ENCODE measurements at regions not wholly inside any gene's neighbourhood (a gene's known extent, or its start where the extent isn't known, plus 50 kb on each side); places are given as distances from the start of the nearest gene placed in this dataset.

DNA sequence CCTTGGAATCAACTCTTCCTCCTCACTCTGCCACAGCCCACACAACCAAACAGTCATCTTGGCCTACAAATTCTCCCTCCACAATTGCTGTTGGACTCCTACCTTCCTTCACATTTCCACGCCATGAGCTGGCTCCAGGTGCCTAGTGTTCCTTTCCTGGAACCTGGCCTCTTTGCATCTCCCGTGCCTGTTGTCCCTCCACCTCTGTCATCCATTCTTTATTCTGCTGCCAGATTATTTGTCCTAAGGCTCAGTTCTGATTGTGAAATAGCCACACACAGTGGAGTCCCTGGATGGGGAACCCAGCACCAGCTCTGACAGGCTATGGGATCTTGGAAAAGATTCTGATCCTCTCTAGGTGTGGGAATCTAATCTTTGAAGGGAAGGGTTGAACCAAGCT is 109.1 kb upstream of the ANKH start:
- Mint-ChIP-seq H3K27ac (no peak overlapping the region), H3K27me3 (ENCODE audit: low read depth) (no peaks in the 10 kb centered on the region), H3K9me3 (peaks cover 13% of the 10 kb centered on the region), H3K4me3 (no peak overlapping the region), H3K36me3 (ENCODE audit: low read depth) (no peaks in the 10 kb centered on the region), H3K4me1 (ENCODE audit: low read depth) (peaks cover 21% of the 10 kb centered on the region)
- no peak for DNase-seq (ENCODE audit: low spot score)

DNA sequence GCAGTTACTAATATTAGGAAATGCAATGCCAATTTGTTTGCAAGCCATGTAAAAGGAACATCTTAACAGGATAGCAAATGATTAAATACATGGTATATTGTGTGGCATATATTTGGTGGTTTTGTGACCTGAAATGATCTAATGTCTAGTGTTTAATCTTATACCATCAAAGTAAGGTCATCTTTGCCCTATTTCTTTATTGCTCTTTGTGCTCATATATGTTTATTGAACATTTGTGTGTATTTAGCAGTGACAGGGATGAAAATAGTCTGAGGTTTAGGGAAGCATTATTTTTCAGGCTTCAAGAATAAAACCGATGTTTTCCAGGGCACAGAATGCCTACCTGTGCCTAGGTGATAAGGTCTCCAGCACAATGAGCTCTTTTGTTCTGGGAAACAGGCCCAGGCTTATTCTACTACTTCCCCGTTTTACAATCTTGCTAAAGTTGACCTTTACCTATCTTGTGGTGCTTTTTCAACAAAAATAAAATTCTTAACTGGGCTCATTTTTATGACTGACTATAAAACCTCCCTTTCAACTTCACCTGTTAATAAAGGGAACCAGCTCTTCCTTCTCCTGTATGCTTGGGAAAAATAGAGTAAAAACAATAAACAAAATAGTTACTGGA is 105.6 kb upstream of the ANKH start:
- Mint-ChIP-seq H3K9me3 (peaks cover 13% of the 10 kb centered on the region), H3K27ac (no peak overlapping the region), H3K4me1 (ENCODE audit: low read depth) (no peaks in the 10 kb centered on the region), H3K4me3 (no peak overlapping the region), H3K27me3 (ENCODE audit: low read depth) (peaks cover 2% of the 10 kb centered on the region), H3K36me3 (ENCODE audit: low read depth) (no peaks in the 10 kb centered on the region)
- DNase-seq (ENCODE audit: low spot score): no peak

DNA sequence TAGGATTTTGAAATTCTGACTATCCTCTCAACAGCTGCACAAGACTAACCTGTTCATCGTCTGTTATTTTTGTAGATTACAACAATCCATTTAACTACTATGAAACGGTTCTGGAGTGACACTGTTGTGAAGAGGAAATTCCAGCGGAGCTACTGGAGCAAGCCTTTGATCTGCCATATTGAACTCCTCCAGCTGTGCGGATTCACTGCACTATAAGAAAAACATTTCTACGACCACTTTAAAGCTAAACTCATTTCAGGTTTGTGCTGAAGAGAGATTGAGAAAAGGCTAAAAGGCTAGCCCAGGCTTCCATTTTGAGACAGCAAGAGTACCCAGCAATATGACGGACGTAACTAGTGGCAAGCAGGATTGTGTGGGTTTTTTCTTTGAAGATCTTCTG is 104.9 kb upstream of the ANKH start:
- peaks cover 2% of the 10 kb centered on the region for H3K27me3 Mint-ChIP-seq (ENCODE audit: low read depth)
- no peak for DNase-seq (ENCODE audit: low spot score)
- H3K36me3 Mint-ChIP-seq (ENCODE audit: low read depth): no peaks in the 10 kb centered on the region
- H3K4me1 Mint-ChIP-seq (ENCODE audit: low read depth): no peaks in the 10 kb centered on the region
- H3K27ac Mint-ChIP-seq: no peak overlapping the region
- no peak overlapping the region for H3K4me3 Mint-ChIP-seq
- peaks cover 9% of the 10 kb centered on the region for H3K9me3 Mint-ChIP-seq

DNA sequence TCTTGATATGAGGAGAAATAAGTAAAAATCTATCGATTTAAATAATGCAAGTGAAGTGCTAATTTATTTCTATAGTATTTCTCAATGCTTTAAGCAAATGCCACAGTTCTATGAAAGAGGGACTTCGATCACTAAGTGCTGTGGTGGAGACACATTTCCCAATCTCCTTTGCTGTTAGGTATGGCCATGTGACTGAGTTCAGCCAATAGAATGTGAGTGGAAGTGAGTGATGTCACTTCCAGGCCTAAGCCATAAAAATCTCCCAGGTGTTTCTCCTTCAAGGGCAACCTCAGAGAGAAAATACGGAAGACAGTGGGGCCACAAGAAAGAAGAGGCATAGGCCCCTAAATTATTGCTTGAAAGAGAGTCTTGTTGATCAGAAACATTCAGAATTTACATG is 100.3 kb upstream of the ANKH start:
- Mint-ChIP-seq H3K27me3 (ENCODE audit: low read depth) (peaks cover 4% of the 10 kb centered on the region), H3K27ac (no peak overlapping the region), H3K4me1 (ENCODE audit: low read depth) (no peaks in the 10 kb centered on the region), H3K4me3 (no peak overlapping the region), H3K36me3 (ENCODE audit: low read depth) (no peaks in the 10 kb centered on the region), H3K9me3 (no peaks in the 10 kb centered on the region)
- DNase-seq (ENCODE audit: low spot score): no peak

DNA sequence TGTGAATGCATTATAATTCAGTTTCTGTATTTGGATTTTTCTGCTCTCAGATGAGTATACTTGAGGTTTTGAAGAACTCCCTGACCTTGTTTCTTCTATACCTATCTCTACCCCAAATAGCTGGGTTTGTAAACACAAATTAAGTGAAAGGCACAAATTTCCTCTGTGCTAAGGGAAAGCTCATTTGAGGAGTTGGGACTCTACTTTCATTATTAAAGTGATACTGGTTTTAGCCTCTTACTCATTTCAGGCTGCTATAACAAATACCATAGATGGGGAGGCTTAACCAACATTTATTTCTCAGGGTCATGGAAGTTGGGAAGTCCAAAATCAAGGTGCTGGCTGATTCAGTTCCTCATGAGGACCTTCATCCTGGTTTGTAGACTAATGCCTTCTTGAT is 97.2 kb upstream of the ANKH start:
- Mint-ChIP-seq H3K27ac (no peak overlapping the region), H3K36me3 (ENCODE audit: low read depth) (no peaks in the 10 kb centered on the region), H3K27me3 (ENCODE audit: low read depth) (peaks cover 2% of the 10 kb centered on the region), H3K9me3 (no peaks in the 10 kb centered on the region), H3K4me1 (ENCODE audit: low read depth) (no peaks in the 10 kb centered on the region), H3K4me3 (no peak overlapping the region)
- DNase-seq (ENCODE audit: low spot score): no peak

DNA sequence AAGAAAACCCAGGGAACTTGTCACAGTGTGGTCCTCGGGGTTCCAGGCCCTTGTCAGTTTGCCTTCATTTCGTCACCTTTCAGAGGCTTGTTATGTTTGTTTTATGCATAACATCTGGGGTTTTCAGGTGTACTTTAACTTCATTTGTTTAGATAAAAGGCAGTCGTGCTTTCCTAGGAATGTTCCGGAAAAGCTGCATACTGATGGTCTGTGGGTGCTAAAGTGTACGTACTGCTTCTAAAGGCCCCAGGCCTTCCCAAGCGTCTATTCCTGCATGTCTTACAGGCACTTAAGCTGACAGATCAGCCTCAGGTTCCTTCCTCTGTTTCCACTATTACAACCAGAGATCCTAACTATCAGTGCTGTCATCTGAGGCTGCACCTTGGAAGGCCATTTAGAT is 95.6 kb upstream of the ANKH start:
- peaks cover 2% of the 10 kb centered on the region for H3K27me3 Mint-ChIP-seq (ENCODE audit: low read depth)
- no peak for DNase-seq (ENCODE audit: low spot score)
- H3K27ac Mint-ChIP-seq: no peak overlapping the region
- no peak overlapping the region for H3K4me3 Mint-ChIP-seq
- H3K36me3 Mint-ChIP-seq (ENCODE audit: low read depth): no peaks in the 10 kb centered on the region
- H3K9me3 Mint-ChIP-seq: no peaks in the 10 kb centered on the region
- no peaks in the 10 kb centered on the region for H3K4me1 Mint-ChIP-seq (ENCODE audit: low read depth)

DNA sequence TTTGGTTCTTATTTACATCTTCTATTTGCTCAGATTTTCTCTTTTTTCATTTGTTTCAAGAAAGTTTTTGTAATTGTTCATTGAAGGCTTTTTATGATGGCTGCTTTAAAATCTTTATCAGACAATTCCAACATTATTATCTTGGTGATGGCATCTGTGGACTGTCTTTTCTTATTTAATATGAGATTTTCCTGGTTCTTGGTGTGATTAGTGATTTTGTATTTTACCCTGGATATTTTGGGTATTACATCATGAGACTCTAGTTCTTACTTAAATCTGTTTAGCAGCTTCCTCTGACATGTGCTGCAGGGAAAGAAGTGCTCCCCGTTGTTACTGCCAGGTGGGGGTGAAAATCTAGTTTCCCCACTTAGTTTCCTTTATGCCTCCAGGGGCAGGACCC is 94.2 kb upstream of the ANKH start:
- DNase-seq (ENCODE audit: low spot score): no peak
- H3K27ac Mint-ChIP-seq: no peak overlapping the region
- H3K4me3 Mint-ChIP-seq: no peak overlapping the region
- H3K4me1 Mint-ChIP-seq (ENCODE audit: low read depth): no peaks in the 10 kb centered on the region
- no peaks in the 10 kb centered on the region for H3K36me3 Mint-ChIP-seq (ENCODE audit: low read depth)
- H3K9me3 Mint-ChIP-seq: no peaks in the 10 kb centered on the region
- H3K27me3 Mint-ChIP-seq (ENCODE audit: low read depth): peaks cover under 1% of the 10 kb centered on the region

DNA sequence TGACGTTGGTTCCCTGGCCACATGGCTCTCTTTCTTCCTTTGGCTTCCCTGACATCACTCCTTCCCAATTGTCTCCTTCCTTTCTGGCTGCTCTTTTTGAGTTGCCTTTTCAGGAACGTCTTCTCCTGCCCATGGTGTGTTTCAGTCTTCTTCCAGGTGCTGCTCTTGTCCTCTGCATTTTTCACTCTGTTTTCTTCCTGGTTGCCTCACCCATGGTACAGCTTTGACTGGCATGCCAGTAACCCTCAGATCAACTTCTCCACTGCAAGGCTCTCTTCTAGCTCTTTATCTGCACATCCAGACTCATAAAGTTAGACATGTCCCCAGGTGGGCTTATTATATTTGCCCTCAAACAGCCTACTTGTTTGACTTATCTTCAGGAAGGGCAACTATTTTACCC is 91.0 kb upstream of the ANKH start:
- Mint-ChIP-seq H3K27me3 (ENCODE audit: low read depth) (no peaks in the 10 kb centered on the region), H3K36me3 (ENCODE audit: low read depth) (no peaks in the 10 kb centered on the region), H3K9me3 (no peaks in the 10 kb centered on the region), H3K27ac (no peak overlapping the region), H3K4me3 (no peak overlapping the region), H3K4me1 (ENCODE audit: low read depth) (no peaks in the 10 kb centered on the region)
- DNase-seq (ENCODE audit: low spot score): no peak

DNA sequence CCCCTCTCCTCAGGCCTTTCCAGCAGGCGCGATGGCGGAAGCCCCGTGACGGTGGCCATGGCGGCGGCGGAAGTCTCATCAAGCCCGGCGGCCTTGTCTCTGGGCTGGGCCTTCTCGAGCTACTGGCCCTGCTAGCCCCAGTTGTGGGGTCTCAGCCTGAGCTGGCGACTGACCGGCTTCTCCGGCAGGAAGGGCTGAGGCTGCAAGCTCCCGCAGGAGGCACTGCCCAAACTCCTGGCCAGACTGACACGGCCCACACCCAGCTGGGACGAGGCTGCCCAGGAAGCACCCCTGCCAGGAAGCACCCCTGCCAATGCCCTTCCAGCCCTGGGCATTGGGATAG is 88.5 kb upstream of the ANKH start:
- no peaks in the 10 kb centered on the region for H3K36me3 Mint-ChIP-seq (ENCODE audit: low read depth)
- H3K27ac Mint-ChIP-seq: no peak overlapping the region
- no peaks in the 10 kb centered on the region for H3K9me3 Mint-ChIP-seq

DNA sequence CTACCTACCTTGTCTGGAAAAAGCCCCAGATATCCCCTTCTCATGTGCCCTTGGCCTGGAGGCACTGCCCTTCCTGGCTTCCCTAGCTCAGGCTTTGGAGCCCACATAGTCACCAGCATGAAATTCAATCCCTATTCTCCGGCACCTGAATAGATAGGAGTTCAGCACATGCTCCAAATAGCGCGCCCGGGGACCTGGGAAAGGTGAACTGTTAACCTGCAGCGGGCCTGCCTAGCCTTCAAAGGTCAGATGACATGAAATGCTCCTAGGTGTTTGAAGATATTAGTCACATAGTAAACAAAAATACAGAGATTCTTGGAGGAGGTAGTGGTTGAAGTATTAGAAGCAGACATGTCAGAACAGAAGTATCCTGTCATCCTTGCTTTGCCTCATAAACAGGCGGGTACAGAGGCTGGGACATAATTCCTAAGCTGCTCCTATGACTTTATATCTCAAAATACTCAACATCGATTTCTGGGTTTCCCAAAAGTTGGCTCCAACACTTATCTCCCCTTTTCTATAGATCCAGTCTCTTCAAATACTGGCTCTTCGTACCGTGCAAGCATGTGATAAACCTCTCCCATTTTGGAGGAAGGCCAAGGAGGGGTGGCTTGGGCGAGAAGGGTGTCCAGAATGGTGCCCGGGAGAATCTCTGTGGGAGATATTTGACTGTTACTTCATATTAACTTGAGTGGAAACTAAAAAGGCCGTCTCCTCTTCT is 88.0 kb upstream of the ANKH start:
- Mint-ChIP-seq H3K27ac (no peak overlapping the region), H3K9me3 (no peaks in the 10 kb centered on the region), H3K4me3 (no peak overlapping the region), H3K36me3 (ENCODE audit: low read depth) (no peaks in the 10 kb centered on the region), H3K4me1 (ENCODE audit: low read depth) (no peaks in the 10 kb centered on the region), H3K27me3 (ENCODE audit: low read depth) (no peaks in the 10 kb centered on the region)
- DNase-seq (ENCODE audit: low spot score): no peak

More for the DNA sequence above, 88.5 kb upstream of the ANKH start:
- DNase-seq (ENCODE audit: low spot score): no peak
- Mint-ChIP-seq H3K4me1 (ENCODE audit: low read depth) (no peaks in the 10 kb centered on the region), H3K4me3 (no peak overlapping the region), H3K27me3 (ENCODE audit: low read depth) (no peaks in the 10 kb centered on the region)

DNA sequence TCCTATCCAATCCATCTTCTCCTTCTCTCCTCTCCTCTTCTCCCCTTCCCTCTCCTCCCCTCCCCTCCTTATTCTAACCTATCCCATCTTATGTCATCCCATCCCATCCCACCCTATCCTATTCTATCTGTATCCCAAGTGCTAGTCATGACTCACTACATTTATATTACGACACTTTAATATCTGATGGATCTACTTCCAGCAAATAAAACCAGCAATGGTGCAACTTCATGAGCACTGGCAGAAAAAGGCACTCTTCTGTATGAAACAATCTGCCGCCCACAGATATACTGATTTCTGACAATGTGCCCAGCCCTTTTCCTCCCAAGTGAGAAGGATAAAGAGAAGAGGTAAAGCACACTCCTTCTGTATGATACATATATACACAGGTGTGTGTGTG is 86.6 kb upstream of the ANKH start:
- no peak for DNase-seq (ENCODE audit: low spot score)
- Mint-ChIP-seq H3K4me1 (ENCODE audit: low read depth) (no peaks in the 10 kb centered on the region), H3K4me3 (no peak overlapping the region)

DNA sequence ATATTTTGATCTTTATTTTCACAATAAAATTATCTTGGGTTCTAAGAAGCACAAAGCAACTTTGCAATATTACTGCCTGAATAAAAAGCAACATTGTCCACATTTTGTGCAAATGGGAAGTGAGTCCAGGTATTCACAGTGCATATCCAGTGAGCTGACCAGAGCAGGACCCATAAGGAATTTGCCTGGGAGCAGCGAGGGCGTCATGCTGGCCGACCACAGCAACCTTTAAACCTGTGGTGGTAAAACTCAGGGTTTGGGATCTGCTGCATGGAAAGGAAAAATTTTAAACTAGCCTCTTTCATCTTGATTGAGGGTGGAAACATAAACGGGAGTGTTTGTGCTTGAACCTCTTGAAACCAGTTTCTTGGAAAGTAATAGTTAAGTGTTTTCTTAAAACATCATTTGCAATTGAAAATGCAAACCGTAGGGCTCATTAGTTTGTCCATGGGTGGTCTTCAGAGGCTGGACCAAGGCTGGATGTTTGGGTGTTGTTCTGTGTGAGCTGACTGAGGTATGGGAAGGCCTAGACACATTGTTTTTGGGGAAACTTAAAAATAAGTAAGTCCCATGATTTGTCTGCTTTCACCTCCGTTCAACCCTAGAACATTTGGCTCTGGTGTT is 85.0 kb upstream of the ANKH start:
- H3K27ac Mint-ChIP-seq: no peak overlapping the region
- no peaks in the 10 kb centered on the region for H3K36me3 Mint-ChIP-seq (ENCODE audit: low read depth)
- no peak overlapping the region for H3K4me3 Mint-ChIP-seq
- no peaks in the 10 kb centered on the region for H3K4me1 Mint-ChIP-seq (ENCODE audit: low read depth)
- H3K9me3 Mint-ChIP-seq: no peaks in the 10 kb centered on the region
- no peaks in the 10 kb centered on the region for H3K27me3 Mint-ChIP-seq (ENCODE audit: low read depth)
- DNase-seq (ENCODE audit: low spot score): no peak

More for the DNA sequence above, 86.6 kb upstream of the ANKH start:
- Mint-ChIP-seq H3K9me3 (no peaks in the 10 kb centered on the region), H3K36me3 (ENCODE audit: low read depth) (no peaks in the 10 kb centered on the region), H3K27ac (no peak overlapping the region), H3K27me3 (ENCODE audit: low read depth) (no peaks in the 10 kb centered on the region)

DNA sequence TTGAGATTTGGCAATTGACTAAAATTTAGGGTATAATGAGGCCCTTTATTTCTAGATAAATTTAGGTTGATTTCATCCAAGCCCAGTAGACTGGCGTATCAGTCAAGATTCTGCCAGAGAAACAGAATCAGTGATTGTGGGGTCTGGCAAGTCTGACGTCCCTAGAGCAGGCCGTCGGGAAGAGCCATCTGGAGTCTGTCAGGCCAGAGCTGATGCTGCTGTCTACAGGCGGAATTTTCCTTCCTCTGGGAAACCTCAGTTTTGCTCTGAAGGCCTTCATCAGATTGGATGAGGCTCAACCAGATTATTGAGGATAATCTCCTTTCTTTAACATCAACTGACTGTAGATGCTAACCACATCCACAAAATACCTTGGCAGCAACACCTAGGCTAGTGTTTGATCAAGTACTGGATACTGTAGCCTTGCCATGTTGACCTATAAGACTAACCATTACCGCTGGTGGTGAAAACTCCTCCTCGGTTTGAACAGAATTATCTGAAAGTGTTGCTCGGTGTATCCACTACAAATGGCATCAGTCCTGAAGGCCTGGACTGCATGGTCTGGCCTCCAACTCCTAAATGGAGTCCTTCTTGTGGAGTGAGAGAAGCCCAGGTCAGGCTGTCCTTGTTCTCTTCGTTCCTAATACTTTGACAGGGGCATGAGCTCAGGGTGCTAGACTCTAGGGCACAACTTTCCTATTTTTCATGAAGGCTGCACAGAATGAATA is 83.2 kb upstream of the ANKH start:
- no peak overlapping the region for H3K4me3 Mint-ChIP-seq
- no peak for DNase-seq (ENCODE audit: low spot score)
- no peaks in the 10 kb centered on the region for H3K4me1 Mint-ChIP-seq (ENCODE audit: low read depth)
- H3K27me3 Mint-ChIP-seq (ENCODE audit: low read depth): no peaks in the 10 kb centered on the region
- H3K36me3 Mint-ChIP-seq (ENCODE audit: low read depth): no peaks in the 10 kb centered on the region
- H3K27ac Mint-ChIP-seq: no peak overlapping the region
- H3K9me3 Mint-ChIP-seq: no peaks in the 10 kb centered on the region

DNA sequence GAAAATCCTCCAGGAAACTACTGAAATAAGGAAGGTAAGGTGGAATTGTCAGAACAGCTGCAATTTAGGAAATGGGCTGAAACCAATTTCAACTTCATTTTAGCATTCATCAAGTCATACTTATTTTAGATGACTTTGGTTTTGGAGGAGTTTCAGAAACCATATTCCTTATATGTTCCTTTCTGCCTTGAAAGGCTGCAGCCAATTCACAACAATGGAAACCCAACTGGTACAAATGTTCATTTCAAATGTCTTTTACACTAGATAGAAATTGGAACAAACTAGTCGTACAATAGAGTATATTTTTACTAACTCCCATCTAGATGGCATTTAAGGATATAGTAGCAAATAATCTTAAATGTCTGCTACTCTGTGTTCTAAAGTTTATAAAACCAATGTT is 82.6 kb upstream of the ANKH start:
- H3K36me3 Mint-ChIP-seq (ENCODE audit: low read depth): no peaks in the 10 kb centered on the region
- no peak overlapping the region for H3K4me3 Mint-ChIP-seq
- no peaks in the 10 kb centered on the region for H3K4me1 Mint-ChIP-seq (ENCODE audit: low read depth)
- no peaks in the 10 kb centered on the region for H3K9me3 Mint-ChIP-seq
- H3K27ac Mint-ChIP-seq: no peak overlapping the region
- H3K27me3 Mint-ChIP-seq (ENCODE audit: low read depth): no peaks in the 10 kb centered on the region
- DNase-seq (ENCODE audit: low spot score): no peak

Measured in T-helper 2 cell treated with Interferon-gamma antibody and Interleukin-4, amounts not matched to agents 5 μg/mL and 100 μg/mL, for 36 hours (primary cell).